Ishikawa (cell line): ENCODE measurements at regions not wholly inside any gene's neighbourhood (a gene's known extent, or its start where the extent isn't known, plus 50 kb on each side); places are given as distances from the start of the nearest gene placed in this dataset.

Experiments used
- CEBPB ChIP-seq: IDR thresholded peaks from 2 replicates; pipeline ENCODE4 v1.6.1; 2012
- CREB1 ChIP-seq: IDR thresholded peaks from 2 replicates; pipeline ENCODE4 v1.6.1; 2012; ENCODE audit warnings: low read depth
- EGR1 ChIP-seq: IDR thresholded peaks from 2 replicates; pipeline ENCODE4 v1.6.1; 2012
- EP300 ChIP-seq: IDR thresholded peaks from 2 replicates; pipeline ENCODE4 v1.6.1; 2012; ENCODE audit warnings: borderline replicate concordance
- FOXM1 ChIP-seq: IDR thresholded peaks from 2 replicates; pipeline ENCODE4 v1.6.1; 2012; ENCODE audit warnings: low read depth, borderline replicate concordance
- NFIC ChIP-seq: IDR thresholded peaks from 2 replicates; pipeline ENCODE4 v1.6.1; 2012
- RAD21 ChIP-seq: IDR thresholded peaks from 2 replicates; pipeline ENCODE4 v1.6.1; 2012; ENCODE audit warnings: low read depth
- TAF1 ChIP-seq: IDR thresholded peaks from 2 replicates; pipeline ENCODE4 v1.6.1; 2012; ENCODE audit warnings: low read depth, mild to moderate bottlenecking
- TCF12 ChIP-seq: IDR thresholded peaks from 2 replicates; pipeline ENCODE4 v1.6.1; 2012; ENCODE audit warnings: low read depth
- TEAD4 ChIP-seq: IDR thresholded peaks from 2 replicates; pipeline ENCODE4 v1.6.1; 2012
- YY1 ChIP-seq: IDR thresholded peaks from 2 replicates; pipeline ENCODE4 v1.6.1; 2012; ENCODE audit warnings: low read depth
- ZBTB7A ChIP-seq: IDR thresholded peaks from 2 replicates; pipeline ENCODE4 v1.6.1; 2012; ENCODE audit warnings: low read depth
- TF ChIP-seq, protein P1 (sequence below): IDR thresholded peaks from 2 replicates; pipeline ENCODE4 v1.6.1; 2012
- TF ChIP-seq, protein P2 (sequence below): IDR thresholded peaks from 2 replicates; pipeline ENCODE4 v1.6.1; 2012; ENCODE audit warnings: low read depth, mild to moderate bottlenecking
- TF ChIP-seq, protein P3 (sequence below): IDR thresholded peaks from 2 replicates; pipeline ENCODE4 v1.6.1; 2012

DNA sequence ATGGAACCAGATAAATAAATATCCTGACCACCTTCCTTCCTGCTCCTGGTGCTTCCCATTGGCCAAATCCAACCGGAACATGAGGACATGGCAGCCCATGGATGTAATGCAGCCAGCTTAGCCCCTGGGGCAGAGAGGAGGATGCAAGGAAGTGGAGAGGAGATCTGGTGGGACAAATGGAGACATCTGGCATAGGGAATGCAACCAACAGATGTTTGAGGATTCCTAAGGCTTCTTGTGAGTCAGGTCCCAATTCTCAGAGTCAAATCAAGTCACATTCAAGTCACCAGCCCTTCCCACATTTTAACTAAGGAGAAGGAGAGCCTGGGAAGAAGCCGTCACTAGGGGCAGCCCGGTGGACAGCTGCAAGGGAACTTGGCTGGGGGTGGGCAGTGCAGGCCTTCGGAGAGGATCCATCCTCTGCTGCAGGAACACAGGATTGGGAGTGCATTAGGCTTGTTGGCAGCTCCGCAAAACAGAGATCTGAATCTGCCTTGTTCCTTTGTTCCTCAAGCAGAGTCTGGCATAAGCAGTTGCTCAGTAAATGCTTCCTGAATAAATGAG lies 62.8 kb upstream of the HS3ST2 start:
- TF ChIP-seq, protein P1, sequence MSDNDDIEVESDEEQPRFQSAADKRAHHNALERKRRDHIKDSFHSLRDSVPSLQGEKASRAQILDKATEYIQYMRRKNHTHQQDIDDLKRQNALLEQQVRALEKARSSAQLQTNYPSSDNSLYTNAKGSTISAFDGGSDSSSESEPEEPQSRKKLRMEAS, result no peak
- no peak for TF ChIP-seq YY1
- no peak for TF ChIP-seq EP300
- TF ChIP-seq CEBPB, result no peak
- TF ChIP-seq CREB1, result no peak
- TF ChIP-seq NFIC, result no peak

DNA sequence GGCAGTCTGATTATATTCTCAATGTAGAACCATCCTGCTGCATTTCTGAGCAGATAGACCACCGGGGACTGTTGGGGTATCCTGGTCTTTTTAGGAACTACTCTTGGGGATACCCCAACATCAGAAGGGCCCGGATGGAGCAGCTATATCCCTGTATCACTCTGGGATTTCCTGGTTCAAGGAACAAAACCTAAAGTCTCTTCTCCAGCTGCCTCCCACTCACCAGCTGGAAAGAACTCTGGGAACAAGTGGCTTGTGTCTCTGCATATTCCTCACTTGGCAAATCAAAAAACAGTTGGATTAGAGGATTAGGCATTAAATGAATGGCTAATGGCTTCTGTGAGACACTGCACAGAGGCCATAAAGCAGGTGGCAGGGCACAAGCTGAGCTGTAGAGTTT lies 62.3 kb upstream of the HS3ST2 start:
- no peak for TF ChIP-seq EGR1
- no peak for TF ChIP-seq TCF12
- no peak for TF ChIP-seq CREB1
- TF ChIP-seq FOXM1, result no peak
- TF ChIP-seq, protein P2, sequence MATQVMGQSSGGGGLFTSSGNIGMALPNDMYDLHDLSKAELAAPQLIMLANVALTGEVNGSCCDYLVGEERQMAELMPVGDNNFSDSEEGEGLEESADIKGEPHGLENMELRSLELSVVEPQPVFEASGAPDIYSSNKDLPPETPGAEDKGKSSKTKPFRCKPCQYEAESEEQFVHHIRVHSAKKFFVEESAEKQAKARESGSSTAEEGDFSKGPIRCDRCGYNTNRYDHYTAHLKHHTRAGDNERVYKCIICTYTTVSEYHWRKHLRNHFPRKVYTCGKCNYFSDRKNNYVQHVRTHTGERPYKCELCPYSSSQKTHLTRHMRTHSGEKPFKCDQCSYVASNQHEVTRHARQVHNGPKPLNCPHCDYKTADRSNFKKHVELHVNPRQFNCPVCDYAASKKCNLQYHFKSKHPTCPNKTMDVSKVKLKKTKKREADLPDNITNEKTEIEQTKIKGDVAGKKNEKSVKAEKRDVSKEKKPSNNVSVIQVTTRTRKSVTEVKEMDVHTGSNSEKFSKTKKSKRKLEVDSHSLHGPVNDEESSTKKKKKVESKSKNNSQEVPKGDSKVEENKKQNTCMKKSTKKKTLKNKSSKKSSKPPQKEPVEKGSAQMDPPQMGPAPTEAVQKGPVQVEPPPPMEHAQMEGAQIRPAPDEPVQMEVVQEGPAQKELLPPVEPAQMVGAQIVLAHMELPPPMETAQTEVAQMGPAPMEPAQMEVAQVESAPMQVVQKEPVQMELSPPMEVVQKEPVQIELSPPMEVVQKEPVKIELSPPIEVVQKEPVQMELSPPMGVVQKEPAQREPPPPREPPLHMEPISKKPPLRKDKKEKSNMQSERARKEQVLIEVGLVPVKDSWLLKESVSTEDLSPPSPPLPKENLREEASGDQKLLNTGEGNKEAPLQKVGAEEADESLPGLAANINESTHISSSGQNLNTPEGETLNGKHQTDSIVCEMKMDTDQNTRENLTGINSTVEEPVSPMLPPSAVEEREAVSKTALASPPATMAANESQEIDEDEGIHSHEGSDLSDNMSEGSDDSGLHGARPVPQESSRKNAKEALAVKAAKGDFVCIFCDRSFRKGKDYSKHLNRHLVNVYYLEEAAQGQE, result no peak
- TF ChIP-seq NFIC, result no peak
- no peak for TF ChIP-seq CEBPB
- no peak for TF ChIP-seq RAD21
- TF ChIP-seq, protein P1, result no peak
- TF ChIP-seq, protein P3, sequence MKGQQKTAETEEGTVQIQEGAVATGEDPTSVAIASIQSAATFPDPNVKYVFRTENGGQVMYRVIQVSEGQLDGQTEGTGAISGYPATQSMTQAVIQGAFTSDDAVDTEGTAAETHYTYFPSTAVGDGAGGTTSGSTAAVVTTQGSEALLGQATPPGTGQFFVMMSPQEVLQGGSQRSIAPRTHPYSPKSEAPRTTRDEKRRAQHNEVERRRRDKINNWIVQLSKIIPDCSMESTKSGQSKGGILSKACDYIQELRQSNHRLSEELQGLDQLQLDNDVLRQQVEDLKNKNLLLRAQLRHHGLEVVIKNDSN, result no peak
- TF ChIP-seq YY1, result no peak
- no peak for TF ChIP-seq ZBTB7A
- no peak for TF ChIP-seq TEAD4
- TF ChIP-seq TAF1, result no peak
- no peak for TF ChIP-seq EP300

DNA sequence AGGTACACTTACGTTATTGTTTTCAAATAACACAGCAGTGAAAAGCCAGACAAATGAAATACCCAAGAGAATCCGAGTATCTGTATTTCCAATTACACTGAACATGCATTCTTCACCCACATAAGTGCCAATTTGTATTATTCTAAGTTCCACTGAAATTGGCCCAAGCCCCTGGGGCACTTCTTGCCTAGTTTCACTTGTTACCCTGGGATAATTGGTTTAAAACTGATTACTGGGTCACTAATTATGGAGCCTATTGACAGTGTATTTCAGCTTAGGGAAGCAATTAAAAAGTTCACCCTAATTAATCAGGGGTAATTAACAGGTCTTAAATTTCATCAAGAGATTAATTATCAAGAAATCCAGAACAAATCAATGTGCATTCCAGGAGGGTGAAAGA lies 60.5 kb upstream of the HS3ST2 start:
- TF ChIP-seq CREB1, result no peak
- TF ChIP-seq, protein P2, result no peak
- no peak for TF ChIP-seq FOXM1
- TF ChIP-seq, protein P3, result no peak
- TF ChIP-seq RAD21, result no peak
- TF ChIP-seq CEBPB, result no peak
- no peak for TF ChIP-seq TCF12
- no peak for TF ChIP-seq TAF1
- no peak for TF ChIP-seq ZBTB7A
- TF ChIP-seq, protein P1, result no peak
- TF ChIP-seq NFIC, result no peak
- TF ChIP-seq EP300, result no peak
- TF ChIP-seq EGR1, result no peak

DNA sequence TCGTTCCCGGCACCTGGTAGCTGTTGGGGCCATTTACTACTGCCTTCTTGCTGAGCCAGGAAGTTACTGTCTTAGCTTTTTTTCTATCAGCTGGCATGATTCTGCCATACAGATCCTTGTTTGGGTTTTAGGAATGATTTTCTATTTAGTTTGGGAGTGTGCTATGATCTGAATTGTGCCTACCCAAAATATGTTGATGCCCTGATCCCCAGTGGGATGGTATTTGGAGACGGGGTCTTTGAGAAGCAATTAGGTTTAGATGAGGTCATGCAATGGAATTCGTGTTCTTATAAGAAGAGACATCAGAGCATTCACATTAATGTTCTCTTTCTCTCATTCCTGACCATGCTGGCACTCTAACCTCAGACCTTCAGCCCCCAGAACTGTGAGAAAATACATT lies 59.4 kb upstream of the HS3ST2 start:
- TF ChIP-seq, protein P2, result no peak
- TF ChIP-seq YY1 (no peak), TAF1 (no peak), EP300 (no peak), RAD21 (no peak), ZBTB7A (no peak), EGR1 (no peak), FOXM1 (no peak), CEBPB (no peak), TEAD4 (no peak), TCF12 (no peak)
- TF ChIP-seq, protein P3, result no peak
